HG02938 (cell line): ENCODE measurements at regions not wholly inside any gene's neighbourhood (a gene's known extent, or its start where the extent isn't known, plus 50 kb on each side); places are given as distances from the start of the nearest gene placed in this dataset.

Experiments
- ATAC-seq: cut with Tn5 transposase; IDR thresholded peaks from one replicate; pipeline ENCODE4 v1.9.1; 2021; ENCODE audit warnings: mild to moderate bottlenecking, moderate library complexity; ENCODE audit not compliant: unreplicated experiment

DNA sequence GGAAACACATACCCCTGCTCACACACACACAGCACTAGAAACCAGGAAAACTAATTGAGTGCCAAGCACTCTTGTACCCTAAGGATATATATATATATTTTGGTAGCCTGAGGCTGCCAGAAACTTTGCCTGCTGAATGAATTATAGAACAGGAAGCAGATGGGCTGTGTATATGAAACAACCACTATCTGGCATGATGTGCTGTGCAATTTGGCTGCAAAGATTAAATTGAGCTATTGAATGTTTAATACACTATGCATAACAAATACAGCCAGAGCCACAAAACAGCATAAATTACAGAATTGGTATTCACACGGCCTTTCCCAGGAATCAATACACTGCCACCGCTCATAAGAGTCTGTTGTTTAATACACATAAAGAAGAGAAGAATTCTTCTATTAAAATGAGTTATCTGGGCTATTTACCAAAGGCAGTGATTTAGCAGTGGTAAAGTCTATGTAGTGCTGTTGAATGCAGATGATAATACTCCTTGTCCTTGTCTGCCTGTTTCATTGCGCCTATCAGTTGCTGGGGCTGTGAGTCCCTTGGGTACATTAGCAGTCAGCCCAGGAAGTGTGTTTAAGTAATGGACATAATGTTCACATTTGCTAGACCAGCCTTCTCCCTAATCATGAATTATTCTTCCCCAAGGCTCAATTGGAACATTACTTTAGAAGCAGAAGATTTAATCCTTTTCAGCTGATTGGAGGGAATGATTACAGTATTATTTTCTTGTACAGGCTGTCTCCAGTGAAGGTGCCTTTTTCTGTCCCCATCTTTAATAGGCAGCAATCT is 294.3 kb downstream of the TLE1 start:
- no peak for ATAC-seq

DNA sequence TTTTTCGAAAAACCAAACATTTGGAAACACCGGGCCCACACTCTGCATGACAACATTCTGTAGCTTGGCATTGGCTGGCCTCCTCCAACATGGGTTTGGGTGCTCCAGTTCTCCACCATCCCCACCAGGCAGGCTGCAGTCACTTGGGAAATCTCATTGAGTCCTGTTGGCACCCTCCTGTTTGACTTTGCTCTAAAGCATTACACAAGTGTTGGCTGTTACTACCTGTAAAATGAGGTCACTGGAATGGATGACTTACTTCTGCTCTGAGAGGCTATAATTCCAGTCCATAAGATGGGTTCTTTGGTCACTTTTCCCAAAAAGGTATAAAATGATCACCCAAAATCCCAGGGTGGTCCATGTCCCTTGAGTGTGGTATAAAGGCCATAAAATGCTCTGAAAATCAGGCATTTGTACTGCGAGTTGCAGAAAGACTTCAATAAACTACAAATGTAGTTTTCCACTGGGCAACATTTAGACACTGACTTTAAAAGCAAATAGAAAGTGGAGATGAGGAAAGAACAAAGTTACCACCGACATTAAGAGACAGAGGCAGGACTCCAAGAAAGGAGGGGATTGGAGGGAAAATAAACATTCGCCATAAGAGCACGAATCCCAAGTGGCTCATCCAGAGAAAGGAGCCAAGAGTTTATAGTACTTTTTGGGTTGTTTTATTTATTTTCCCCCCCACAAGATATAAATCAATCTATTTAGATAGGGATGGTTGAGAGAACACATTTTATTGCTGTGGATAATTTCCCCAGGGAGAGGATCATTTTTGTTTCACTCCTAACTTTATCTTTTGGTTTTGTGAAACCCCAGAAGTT is 295.1 kb downstream of the TLE1 start:
- no peak for ATAC-seq

DNA sequence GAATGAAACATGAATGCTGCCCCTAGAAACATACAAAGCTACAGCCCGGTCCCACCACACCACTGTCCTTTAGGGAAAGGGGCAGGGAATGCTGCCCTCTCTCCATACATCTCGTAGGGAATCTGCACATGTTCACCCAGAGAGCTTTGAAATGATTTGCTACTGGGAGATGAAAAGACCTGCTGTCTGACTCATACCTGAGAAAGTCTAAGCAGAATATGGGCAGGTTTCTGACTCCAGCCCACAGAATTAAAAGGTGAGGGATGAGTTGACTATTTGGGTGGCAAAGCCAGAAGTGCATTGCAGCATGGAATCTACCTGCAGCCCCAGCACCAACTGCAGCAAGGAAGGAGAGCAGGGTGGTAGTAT is 297.9 kb downstream of the TLE1 start:
- ATAC-seq, result no peak

DNA sequence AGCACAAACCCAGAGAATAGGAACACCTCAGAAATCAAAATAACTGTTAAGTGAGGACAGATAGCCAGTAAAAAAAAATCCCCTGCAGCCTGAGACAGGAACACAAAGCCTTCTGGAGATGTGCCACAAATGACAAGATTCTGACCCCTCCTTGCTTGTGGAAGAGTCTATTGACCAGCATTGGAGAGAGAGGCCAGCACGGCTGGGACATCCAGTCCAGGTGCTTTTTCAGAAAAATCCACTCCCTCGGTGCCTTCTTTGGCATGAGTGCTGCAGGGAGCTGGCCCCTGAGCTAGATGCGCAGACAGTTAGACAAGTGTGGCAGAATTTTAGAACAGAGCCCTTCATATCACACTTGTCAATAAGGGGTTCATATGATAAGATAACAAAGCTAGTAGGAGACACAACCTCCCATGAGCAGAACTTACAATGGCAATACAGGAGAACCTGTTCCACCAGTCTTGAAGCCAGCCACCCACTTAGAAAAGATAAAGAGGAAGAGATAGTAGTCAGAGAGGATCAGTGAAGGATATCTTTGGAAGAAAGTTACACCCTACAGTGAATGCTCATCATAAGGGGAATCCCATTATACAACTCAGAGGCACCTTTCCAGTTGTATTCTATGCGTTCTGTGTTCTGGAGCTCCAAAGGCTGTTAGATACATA is 298.4 kb downstream of the TLE1 start:
- no peak for ATAC-seq

DNA sequence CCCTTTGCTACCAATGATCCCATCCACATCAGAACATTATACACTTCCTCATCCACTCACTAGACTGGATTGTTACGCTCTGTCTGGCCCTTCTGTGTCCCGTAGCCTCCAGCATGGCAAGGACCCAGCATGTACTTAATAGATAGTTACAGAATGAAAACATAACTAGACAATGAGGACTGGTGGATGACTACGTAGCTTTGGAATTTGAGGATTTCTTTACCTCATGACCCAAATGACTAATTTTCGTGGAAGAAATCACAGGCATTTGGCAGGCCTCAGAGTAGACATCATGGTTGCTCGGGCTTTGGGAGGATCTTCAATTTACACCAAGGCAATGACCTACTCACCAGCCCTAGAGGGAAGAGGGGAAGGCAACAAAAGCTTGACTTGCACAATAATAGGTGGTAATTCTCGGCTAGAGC is 299.8 kb downstream of the TLE1 start:
- ATAC-seq, result no peak

DNA sequence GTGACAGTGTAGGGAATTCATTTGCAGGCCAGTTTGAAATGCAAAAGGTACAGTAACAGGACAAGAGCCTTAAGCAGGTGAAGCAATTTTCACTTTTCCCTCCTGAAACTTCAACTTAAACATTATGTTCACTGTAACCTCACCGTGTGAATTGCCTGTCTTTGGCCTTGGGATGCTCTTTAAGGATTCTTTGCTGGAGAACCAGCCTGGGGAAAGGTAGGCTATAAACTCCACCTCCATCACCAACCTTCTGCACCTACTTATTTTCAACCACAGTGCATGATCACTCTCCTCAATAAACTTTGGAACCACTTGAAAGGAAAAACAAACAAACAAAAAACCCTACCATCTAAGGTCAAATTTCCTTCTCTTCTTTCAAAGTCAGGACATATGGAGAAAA is 300.5 kb downstream of the TLE1 start:
- no peak for ATAC-seq

DNA sequence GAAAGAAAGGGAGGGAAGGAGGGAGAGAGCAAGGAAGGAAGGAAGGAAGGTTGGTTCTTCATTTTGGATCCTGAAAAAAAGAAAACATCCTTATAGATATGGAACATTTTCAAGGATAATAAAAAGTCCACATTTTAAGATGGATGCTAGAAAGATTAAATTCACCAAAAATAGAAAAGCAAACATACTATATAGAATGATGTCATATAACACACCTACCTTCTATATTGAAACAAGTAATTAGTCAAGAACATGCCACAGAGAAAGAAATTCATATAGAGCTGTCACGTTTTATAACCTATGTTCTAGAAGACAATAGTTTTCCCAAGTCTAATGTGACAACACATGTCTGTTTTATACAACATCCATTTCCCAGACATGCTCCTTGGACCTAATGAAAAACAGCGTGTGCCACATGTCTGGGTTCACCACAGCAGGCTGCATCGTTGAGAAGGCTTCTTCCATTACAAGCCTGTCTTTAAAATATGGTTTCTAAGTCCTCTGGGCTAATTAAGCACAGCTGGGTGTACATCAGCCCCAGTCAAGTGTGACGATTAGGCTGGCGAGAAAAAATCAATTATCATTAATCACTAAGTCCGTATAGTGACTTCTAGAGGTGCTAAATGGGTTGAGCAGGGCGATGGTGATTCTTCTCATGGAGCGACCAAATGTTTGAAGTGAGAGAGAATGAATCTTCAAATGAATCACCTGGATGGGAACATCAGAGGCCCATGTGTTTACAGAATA is 301.8 kb downstream of the TLE1 start:
- ATAC-seq, result no peak

DNA sequence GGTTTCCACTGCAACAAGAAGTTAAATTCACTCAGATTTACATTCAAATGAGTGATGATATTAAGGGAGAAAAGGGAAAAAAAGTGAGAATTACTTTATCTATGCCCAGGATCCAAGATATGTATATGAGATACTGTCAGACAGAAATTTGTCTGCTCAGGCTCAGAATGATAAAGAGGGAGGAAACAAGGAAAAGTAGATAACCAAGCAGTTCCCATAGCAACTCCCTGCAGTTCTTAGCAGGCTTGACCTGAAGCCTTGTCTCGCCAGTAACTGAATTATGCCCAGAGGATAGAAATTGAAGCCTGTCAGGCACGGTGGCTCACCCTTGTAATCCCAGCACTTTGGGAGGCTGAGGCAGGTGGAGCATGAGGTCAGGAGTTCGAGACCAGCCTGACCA is 304.4 kb downstream of the TLE1 start:
- no peak for ATAC-seq

DNA sequence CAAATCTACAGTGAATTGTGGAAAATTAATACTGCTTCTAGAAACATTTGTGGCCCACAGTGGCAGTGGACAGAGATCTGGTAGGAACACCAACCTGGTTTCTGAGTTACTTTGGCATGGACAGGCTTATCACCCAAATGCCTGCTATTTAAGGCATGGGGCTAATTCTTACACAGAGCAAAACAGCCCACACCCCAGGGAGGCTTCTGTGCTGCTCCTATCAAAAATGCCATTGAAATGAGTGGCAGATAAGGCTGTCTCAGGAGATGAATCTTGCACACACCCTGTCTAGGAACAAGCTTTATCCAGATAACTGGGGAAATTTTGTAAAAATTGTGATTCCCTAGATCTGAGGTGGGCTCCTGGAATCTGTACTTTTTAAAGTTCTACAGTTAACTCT is 307.1 kb downstream of the TLE1 start:
- no peak for ATAC-seq

DNA sequence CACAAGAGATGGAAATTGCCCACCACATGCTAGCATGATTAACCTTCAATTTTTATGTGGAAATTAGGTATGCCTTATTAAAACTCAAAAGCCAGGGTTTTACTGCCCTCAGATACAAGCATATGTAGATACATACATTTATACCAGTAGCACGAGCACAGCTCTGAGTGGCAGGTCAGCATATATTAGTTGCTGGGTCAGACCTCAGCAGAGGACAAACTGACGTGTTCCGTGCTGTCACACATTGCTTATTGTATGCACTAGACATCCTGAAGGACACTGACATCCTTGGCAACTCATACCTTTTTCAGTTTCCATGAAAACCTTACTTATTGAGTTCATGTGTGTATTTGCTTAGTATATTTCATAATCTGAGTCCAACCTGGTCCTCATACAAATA is 307.7 kb downstream of the TLE1 start:
- no peak for ATAC-seq

DNA sequence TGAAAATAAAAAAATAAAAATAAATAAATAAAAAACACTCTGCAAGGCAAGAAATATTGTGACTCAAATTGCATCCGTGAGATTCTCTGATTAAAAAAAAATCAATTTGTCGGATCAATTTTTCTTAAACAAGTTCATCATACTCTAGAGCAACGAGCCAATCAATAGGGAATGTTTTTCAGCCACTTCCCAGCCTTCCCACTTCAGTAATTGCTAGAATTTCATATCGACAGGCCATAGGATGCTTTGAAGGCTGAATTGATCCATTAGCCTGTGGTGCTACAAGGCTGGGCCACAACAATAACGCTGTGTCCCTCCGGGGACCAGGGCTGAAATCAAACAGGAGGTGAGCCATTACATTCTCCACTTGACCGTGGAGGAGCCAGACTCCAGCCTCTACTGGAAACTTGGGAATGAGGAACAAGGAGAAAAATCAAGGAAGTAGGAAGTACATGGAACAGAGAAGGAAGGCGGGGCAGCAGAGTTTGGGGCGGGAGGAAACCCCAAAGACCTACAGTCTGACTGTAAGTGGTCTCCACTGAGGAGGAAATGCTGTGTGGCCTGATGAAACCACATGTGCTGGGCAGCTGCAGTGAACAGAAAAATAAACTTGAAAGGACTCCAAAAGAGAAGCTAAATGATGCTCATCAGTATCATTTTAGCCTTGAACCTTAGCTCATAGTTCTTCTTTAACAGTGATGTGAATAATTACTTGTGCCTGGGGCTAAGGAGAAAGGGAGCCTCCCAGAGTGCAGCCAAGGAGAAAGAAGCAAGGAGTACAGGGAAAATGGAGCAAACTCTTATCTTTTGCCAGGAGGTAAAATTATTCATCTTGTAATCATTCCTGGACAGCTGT is 308.6 kb downstream of the TLE1 start:
- ATAC-seq, result no peak

DNA sequence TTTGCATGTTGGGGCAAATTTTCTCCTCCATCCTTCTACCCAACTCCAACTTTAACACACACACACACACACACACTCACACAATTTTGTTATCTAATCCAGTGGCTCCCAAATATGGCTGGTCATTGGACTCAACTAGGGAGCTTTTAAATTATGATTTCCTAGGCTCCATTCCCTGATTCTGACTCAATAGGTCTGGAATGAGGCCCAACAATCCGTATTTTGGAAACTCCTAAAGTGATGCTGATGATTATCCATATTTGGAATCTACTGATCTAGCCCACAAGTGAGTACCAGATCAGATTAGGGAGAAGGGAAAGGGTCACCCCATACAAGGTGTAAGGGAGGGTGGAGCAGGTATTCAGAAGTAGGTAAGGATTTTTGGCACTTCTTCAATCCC is 309.7 kb downstream of the TLE1 start:
- no peak for ATAC-seq

DNA sequence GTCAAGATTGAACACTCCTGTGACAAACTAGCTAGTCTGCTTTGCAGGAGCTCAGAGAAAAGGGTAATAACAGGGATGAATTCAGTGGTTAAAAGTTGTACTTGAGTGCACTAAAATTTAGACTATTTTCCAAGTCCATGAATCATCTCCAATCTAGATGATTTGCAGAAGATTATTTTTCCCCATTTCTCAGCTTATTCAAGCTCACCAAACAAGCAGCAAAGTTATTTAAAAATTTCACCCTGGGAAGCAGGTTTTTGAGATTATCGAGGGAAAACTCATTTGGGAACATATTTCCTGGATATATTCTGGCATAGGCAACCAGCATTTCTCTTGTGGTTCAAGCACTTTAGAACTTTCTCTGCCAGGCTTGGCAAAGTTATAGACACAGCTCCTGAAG is 311.4 kb downstream of the TLE1 start:
- no peak for ATAC-seq

DNA sequence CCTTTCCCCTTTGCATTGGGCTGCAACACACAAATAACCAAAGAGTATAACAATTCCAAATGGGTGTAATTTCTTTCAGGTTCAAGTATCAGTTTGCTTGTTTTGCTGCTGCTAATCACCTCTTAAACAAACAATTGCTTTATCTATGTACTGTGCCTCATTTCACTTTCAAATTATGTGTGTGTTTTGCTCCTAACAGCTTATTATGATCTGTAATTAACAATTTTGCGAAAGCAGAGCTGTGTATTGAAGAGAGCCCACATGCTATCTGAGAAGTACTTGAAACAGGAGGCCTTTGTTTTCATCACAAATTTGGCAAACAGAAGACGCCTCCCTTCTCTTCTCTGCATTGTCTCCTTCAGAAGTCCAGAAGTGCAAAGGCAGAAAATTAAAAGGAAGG is 312.0 kb downstream of the TLE1 start:
- no peak for ATAC-seq

DNA sequence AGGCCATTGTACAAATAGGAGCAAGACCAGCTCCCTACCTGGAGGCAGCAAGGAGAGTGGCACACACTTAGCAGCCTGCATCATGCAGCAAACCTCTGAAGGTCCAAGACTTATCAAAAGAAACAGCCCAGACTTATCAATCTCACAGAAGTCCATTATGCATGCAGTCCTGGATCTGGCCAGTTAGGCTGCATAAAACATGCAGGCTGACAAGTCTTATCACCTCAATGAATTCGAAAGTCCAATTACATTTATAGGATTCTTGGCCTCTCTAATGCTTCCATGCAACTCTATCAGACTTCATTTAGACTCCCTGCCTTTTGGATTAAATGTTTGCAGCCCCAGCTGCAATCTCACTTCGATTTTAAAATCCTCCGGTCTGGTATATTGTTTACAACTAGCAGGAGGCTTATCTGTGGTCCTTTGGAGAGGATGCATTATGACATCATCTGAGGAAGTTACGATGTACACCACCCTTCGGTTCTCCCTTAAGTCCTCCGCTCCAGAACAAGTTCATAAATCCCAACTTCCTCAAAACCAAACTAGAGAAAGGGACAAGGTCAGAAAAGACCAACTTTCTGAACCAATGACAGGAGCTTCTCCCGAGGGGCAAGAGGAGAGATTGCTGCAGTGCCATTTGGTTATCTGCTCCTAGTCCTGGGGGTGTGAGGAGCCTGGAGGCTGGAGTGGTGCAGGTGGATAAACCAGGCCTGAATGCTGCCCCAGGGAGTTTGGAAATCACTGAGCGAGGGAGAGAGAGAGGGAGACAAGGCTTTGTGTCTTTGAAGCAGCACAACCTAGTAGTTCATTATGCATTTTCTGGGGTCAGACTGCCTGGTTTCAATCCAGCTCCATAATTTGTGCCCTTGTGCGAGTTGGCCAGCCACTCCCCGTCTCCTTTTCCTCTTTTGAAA is 313.9 kb downstream of the TLE1 start:
- no peak for ATAC-seq

DNA sequence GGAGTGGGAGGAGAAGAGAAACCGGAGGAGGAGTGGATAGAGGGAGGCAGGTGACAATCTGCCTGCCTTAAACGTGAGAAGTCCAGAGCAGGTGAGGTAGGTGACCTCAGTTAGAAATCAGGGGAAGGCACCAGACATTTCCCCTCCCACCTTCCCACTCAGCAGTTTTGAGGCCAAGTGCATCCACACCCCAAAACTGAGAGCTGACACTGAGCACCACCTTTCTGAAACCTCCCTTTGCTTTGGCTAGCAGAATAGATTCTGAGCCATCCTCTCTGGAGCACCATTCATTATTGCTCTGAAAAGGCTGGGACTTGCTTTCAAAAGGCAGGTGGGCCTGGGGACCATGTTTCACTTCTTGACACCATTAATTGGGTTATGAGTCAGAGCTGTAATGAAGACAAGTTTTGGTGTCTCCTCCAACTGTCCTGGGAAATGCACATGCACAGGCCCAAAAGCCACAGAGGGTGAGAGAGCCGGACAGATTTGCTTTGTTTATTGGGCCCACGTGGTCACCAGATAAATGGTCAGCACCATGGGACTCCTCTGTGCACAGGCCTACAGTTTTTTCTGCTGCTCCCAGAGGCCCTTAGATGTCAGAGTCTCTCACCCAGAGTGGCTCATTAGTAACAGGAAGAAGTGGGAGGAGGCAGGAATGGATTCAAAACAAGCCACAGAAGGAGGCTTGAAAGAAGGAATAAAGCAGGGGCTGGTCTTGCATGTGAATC is 314.7 kb downstream of the TLE1 start:
- no peak for ATAC-seq

DNA sequence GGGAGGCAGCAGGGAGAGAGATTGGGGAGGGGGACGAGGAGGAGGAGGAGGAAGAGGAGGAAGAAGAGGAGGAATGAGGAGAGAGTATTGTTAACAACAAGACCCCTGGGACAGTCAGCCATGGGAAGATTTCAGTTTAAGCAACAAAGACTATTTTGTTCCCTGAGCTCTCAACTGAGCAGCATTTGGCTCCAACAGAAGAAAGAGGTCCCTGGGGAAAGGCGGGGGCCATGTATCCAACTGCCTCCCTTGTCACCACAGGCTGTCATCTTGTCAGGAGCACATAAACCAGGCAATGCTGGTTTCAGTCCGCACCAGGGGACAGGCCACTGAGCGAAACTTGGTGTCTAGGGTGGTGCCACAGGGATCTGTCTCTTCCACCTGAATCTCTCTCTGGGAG is 316.1 kb downstream of the TLE1 start:
- no peak for ATAC-seq

DNA sequence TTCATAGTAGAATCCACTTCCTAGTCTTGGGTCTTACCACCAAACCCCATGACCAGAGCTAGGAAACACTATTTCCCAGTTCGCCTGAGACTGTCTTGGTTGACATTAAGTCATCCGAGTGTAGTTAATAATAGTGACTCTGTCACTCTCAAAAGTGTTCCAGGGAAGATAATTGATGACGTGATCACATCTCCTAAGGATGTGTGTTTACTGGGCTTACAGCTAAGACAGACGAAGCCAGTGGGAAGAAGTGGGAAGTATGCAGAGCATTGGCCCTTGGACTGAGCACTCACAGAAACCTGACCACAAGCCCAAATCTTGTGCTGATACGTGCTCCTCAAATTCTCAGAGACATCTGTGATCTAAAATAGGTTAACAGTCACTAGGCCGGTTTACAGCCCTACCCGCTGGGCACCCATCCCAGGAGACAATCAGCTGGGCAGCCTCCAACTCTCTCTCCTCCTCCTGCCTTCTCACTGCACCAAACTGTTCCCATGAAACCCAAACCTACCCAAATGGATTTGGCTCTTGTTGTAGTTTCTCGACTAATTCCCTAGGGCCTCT is 316.6 kb downstream of the TLE1 start:
- no peak for ATAC-seq
